GM21576 (cell line): ENCODE measurements at regions not wholly inside any gene's neighbourhood (a gene's known extent, or its start where the extent isn't known, plus 50 kb on each side); places are given as distances from the start of the nearest gene placed in this dataset.
"Not testable (repeated sequence)": the region's sequence is repeated elsewhere in the genome, so short reads cannot be mapped to it uniquely, and the experiment has no call there.

Source experiments
- ATAC-seq: cut with Tn5 transposase; IDR thresholded peaks from one replicate; pipeline ENCODE4 v1.9.1; 2021; ENCODE audit warnings: mild to moderate bottlenecking, moderate library complexity; ENCODE audit not compliant: unreplicated experiment

DNA sequence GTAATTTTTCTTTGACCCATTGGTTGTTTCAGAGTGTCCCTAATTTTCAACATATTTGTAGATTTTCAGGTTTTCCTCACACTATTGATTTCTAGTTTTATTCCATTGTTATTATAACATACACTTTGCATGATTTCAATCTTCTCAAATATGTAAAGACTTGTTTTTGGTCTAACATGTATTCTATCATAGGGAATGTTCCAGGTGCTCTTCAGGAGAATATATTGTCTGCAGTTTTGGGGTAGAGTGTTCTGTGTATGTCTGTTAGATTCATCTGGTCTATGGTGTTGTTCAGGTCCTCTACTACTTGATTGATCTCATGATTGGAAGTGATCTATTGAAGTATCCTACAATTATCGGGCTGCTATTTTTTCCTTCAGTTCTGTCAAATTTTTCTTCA, 440.9 kb upstream of the MIR17HG start:
- no peak for ATAC-seq

DNA sequence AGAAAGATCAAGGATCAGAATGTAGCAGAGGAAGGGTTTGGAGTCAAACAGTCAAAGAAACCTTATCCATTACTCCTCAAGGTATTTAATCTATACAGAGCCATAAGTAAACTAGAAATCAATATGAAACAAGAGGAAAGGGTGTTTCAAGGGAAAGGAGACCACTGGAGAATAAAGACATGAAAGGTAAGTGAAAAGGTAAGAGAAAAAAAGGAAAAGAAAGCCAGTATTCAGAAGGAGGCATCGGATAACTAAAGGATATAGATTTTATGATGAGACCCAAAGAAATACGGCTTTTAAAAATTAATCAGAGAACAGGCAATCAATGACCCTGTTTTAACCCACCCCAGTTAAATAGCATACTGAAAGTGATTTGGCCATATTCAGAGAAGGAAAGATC, 438.7 kb upstream of the MIR17HG start:
- no peak for ATAC-seq

DNA sequence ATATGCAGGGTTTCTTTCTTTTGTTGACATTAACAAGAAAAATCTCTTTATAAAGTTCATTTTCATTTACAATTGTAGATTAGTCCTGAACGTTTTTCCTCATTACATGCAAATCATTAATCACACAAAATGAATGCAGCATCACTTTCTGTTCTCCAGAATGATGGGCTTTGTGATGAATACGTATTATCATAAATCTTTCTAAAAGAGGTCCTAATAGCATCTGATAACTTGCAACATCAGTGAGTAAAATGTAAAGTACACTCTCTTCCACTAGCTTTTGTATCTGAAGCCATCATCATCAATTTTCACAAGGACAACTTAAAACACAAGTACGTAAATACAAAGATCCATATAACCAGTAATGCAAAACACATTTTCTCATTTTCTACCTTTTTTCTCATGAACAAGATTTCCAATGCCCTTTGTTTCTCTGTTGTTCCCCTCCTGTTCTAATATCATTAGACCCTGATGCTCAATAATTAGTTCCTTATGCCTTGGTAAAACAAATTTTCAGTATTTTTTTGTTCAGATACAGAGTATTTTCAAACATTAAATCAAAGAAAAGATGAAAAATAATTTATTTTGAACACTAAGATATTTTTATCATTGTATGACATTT, 437.4 kb upstream of the MIR17HG start:
- ATAC-seq: no peak

DNA sequence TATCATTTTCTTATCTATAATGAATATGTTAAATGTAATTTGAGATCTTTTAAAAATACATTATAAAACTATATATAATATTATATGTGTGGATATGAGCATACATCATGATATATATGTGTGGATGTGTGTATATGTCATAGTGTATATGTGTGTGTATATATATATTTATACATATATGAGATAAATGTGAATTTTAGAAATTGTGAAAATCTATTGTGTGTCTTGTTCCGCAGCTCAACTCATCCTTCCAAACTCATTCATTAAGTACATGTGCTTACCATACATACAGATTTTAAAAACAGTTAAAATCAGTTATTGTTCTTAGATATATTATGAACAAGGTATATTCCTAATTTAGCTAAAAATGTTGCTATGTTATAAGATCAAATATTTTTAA, 435.2 kb upstream of the MIR17HG start:
- ATAC-seq: no peak

DNA sequence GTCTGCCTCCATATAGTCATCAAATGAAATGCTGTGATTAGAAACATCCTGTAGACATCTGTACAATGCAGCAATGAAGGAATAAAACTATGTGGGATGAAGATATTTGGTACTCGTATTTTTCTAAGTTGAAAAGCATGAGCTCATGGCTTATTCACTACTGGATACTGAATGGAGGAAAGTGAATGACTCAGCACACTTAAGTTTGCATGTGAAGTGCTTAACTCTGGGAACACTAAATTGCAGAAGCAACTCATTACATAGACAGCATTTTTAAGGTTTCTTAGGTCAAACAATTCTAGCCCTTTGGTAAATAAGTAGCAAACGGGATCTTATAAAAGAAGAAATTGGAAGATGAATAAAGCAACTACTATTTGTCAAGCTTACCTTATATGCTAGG, 429.0 kb upstream of the MIR17HG start:
- no peak for ATAC-seq

DNA sequence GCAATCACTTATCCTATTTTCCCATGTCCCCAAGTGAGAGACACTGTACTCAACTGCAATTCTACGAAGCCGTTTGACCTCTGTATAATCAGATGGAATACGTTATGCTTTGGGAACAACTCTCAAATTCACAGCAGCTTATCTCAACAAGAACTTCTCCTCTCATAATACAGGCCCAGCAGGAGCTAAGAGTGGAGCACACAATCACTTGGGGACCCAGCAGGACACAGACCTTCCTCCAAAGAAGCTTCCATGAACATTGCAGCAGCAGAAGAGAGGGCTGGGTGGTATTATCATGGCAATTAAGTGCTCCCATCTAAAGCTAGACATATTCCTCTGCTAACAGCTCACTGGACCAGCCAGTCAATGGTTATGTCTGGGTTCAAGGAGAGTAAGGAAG, 428.3 kb upstream of the MIR17HG start:
- ATAC-seq: no peak

DNA sequence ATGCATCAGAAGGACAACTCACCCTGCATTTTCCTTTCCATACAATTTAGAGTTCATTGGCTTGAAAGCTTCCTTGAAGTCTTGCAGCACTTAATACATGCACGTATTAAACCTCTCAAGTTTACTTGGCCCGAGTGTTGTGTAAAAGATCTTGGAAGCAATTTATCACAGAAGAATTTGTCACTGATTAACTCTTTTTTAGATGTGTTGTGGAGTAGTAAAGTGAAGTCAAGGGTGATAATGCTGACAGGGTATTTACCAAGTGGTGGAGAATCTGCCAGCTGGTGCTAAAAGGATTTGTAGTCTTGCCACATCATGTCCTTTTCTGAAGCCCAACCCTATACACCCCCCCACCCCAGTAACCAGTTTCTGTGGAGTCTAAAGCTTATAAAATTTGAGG, 421.0 kb upstream of the MIR17HG start:
- no peak for ATAC-seq

DNA sequence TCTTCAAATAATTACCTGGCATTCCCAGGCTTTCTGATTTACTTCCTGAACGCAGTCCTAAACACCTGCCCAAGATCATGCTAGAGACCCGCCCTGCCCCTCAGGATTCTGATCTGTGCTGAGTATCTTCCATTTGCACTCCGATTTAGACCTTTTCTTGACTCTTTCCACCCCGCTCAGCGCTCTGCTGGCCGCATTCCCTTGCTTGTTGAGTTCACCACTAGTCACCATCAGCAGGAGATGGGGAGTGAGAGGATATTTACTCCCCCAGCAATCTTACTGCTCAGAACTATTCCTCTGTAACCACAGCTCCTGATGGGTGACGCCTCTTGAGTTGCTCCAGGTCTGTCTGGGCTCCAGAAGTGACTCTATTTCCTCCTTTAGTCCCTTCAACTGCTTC, 419.4 kb upstream of the MIR17HG start:
- ATAC-seq: no peak

DNA sequence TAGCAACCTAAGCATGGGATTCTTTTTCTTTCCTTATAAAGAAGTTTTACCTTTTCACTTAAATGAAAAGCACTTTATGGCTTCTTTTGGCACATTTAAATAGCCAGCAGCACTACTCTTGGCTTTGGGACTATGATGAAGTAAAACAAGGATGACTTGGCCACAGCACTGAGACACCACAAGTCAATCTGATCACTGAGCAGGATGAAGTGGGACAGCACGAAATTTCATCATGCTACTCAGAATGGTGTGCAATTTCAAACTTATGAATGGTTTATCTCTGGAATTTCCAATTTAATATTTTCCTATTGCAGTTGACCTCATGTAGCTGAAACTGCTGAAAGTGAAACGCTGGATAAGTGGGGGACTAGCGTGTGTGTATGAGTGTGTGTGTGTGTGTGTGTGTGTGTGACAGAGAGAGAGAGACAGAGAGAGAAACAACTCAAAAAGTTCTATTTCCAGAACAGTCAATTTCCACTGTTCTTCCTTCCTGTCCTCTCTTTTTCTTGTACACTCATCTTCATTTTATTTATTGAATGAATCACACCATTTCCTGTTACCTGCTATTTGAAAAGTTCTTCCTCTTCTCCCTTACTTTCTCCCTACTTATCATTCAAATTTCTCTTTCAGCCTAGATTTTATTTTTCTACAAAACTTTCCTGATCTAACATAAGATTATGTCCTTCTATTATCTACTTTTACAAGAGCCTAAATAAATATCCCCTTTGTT, 414.2 kb upstream of the MIR17HG start:
- ATAC-seq: no peak

DNA sequence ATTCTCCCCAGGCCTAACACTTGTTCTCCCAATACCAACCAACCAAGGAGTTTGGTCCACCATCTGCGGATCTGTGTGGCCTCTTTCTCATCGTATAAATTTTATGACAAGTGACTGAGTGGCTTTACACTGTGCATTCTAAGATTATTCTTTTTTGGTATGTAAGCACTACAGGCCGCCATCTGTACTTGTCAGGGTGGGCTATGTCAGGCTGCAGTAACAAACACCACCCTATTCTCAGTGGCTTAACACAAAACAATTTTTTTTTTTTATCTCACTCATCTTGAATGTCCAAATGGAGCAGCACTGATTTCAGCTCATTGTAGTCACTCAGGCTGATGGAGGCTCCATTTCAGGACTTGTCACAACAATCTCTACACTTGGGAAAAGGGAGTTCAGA, 412.7 kb upstream of the MIR17HG start:
- no peak for ATAC-seq

DNA sequence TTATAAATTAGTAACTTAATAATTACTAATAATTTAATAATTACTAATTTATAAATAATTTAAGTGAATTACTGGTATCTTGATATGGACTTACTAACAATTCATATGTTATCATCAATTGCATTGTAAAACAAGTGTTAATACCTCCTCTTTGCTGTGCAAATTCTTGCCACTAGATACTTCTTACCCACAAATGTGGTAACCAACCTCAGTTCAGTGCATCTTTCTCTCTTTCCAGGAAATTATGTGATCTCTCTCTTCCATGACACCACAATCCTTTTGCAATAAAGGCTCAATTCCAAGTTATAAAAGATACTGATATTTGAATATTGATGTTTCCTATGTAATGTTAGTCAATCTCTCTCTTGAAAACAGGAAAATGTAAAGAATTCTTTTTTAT, 408.6 kb upstream of the MIR17HG start:
- no peak for ATAC-seq

DNA sequence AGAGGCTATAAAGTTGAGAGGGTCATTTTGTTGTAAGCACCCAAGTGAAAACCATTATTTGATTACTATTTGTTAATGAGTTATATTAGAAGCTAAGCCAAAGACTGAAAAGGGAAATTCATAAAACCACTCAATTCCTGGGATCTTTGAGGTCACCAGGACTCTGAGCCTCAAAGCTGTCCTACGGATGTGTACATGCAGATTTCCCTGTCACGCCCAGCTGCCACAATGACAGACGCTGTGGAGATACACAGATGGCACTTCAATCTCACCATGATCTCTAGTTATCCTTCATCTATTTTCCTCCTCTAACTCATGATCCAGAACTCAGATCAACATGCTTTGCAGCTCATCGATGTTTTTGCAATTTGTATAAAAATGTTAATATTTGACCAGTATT, 403.5 kb upstream of the MIR17HG start:
- no peak for ATAC-seq

DNA sequence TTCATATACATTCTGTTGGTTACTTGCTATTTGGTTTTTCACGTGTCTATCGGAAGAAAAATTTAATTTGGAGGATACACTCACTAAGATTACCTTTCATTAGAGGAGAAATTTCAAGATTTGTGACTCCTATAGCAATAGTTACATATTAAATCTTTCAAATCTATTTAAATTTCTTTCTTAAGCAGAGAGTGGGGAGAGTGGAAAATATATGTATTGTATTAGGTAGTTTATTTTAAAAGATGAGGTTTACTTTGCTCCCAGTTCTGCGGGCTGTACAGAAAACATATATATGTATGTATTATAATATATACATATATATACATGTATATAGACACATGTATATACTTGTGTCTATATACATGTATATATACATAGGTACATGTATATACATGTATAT, 402.3 kb upstream of the MIR17HG start:
- ATAC-seq: not testable (repeated sequence)

DNA sequence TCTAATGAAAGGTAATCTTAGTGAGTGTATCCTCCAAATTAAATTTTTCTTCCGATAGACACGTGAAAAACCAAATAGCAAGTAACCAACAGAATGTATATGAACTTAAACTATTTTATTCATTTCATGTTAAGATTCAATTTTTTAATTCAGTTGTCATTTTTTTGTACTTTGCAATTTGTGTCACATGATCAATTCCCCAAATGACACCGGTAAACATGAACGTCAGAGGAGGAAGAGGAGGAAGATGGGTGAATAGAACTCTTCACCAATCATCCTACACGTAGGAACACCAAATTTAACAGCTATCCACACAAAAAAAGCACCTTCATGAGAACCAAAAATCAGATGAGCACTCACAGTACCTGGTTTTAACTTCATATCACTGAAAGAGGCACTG, 401.4 kb upstream of the MIR17HG start:
- not testable (repeated sequence) for ATAC-seq

DNA sequence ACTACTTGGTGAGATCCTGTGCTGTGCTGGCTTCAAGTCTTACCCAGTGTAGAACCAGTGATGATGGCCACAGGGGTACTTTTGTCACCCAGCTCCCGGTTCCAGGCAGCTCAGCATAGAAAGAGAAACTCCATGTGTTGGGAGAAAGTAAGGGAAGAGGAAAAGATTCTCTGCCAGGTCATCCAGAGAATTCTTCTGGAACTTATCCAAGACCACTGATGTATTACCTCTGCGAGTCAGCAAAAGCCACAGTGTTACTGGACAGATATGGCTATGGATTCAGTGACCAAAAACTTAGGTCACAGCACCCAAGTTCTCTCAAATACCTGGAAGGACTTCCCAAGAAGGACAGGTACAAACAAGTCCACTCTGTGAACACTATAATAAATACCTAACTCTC, 399.5 kb upstream of the MIR17HG start:
- no peak for ATAC-seq

DNA sequence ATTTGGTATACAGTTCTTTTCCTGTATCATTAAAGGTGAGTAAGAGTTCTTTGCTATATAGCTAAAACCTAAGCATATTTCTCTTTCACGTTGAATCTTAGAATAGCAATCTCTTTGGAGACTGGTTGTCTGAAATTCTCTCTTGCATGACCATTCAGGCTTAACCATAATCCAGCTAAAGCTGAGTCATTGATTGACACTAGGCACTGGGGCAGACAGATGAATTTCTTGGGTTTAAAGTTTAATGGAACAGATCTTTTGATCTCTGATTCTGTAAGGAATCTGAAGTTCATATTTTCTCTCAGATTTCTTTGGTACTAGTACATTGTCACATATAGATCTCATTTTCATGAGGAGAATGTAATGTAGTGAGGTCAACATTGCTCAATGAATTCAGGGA, 397.3 kb upstream of the MIR17HG start:
- no peak for ATAC-seq

DNA sequence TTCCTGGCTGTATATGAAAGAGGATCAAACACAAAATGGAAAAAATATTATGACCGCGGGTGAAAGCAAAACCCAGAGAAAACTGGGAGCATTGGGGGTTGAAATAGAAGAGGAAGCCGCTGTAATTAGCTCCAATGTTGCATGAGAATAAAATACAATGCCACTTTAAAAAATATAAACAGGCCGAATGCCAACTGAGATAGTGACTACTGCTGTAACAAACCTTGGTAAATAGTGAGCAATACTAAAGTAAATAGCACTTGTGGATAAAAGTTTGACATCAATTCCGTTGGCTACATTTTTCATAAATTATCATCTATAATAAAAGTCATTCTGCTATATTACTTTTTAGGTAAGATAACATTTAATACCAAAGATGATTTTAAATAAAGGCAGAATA, 395.8 kb upstream of the MIR17HG start:
- ATAC-seq: no peak

DNA sequence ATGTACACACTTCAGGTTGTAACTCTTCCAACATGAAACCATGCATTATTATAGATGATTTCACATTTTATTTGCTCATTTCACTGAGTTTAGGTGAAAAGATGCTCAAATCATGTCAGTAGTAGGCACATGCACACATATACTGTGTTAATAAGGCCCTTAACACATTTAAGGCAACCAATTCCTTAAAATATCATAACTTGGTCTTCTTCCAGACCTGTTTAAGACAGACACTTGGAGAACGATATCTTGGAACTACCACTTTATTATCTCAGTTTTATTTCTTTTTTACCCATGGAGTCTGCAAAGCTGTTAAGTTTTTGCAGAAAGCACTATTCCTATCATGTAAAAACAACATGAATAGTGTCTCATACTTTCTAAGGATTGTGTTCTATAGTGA, 395.2 kb upstream of the MIR17HG start:
- no peak for ATAC-seq

DNA sequence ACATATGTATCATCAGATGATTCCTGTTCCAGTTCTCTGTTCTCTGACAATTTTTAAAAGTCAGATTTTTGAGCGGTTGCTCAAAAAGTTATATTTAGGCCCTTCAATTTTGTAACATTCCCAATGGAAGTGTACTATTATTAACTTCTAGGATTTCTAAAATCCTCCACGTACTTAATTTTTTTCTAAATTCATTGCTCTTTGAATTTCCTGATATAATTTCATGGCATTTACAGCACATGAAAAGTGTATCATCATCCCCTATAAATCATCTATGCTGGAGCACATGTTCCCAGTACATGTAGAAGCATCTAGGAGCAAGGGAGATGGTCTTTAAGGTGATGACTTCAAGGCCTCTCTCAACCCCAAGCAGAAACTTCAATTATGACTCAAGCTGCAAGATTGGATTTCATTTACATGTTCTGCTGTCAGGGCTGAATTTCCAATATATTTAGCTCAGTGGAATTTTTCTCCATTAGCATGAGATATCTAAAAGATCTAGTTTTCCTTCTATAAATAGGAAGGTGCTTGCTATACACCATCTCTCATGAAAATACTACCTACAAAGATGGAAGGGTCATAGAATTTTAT, 392.8 kb upstream of the MIR17HG start:
- no peak for ATAC-seq

DNA sequence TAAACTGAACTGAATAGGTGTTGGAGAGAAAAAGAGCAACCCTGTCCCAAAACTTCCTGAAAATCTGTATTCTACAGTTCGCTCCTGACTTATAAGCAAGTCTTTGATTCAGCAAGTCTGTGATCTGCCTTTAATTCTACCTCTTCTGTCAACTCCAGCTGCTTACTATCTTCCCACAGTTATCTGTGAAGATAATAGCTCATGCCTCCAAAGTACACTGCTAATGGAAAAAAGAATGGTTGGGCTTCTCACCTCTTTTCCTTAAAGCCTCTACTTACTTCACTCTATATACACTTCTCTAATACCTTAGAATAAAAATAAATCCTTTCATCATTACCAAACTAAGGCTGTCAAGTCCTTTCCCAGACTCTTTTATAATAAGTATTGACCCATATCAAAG, 391.5 kb upstream of the MIR17HG start:
- ATAC-seq: no peak

DNA sequence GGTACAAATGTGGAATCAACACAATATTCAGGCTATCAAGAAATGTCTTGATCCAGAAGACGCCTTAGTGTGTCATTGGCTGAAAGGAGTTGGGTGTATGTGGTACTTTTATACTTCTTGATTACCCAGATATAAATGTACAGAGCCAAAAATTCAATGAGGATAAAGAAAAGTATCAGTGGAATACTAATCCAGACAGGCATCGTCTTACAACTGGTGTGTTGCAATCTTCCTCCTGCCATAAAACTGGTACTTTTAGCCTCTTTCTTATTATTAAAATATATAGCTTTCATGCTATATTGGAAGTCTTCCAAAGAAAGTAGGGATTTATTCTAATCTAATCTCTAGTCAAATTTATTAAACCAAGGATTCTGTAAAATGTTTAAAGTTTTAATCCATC, 388.6 kb upstream of the MIR17HG start:
- ATAC-seq: no peak

DNA sequence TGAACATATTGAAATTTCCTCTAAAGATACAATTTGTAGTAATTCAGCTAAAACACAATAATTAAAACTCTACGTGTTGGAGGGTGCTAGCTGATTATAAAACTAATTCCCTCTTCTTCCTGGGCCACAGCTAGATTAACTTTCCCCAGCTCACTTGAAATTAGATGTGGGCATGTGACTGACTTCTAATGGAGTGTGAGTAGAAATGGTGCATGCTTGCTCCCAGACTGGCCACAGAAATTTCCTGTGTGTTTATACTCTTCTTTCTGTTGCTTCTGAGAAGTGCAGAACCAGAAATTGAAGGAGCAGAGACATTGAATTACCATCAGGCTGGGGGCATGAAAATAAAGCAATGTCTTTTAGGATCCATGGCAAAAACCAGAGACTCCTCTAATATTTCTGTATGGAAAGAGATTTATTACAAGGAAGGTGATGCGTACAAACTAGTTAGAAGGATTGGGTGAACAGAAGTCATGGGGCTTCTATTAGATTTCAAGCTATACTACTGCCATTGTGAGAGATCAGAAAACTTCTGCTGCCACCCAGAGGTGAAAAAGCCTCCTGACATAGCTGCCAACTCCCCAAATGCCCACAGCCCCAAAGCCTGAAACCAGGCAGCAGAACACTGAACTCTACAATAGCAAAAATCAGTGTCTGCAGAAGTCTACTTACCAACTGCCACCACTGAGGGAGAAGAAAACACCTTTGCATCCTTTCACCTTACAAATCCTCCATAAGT, 379.2 kb upstream of the MIR17HG start:
- ATAC-seq: no peak
